ENCODE measurements at regions not wholly inside any gene's neighbourhood (a gene's known extent, or its start where the extent isn't known, plus 50 kb on each side); places are given as distances from the start of the nearest gene placed in this dataset.

DNA sequence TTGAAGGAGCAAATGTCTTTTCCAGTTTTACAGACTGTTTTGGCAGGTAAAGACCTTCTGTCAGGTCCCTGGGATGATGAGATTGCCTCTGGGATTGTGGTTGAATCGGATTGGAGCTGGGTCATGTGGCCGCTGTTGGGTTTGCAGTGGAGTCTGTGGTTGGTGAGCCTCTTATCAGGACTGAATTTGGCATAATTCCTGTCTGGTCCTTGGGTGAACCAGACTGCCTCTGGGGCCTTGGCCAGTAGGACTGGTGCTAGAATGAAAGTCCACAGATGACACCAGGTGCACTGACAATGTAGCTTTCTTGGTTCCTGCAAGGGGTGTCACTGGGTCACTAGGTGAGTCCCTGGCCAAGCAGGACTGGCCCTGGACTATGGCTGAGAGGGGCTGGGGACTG lies 155.3 kb downstream of the TPH2 start:
- no peak for TF ChIP-seq BHLHE40 (IDR thresholded peaks at IDR 0.05; ENCODE audit: borderline replicate concordance)
- TF ChIP-seq FOXM1 (IDR thresholded peaks at IDR 0.05; ENCODE audit: borderline replicate concordance) = no peak
- TF ChIP-seq SP1 (IDR thresholded peaks at IDR 0.05) = no peak
- TF ChIP-seq FOXK2 (IDR thresholded peaks at IDR 0.05) = no peak
- TF ChIP-seq TARDBP (IDR thresholded peaks at IDR 0.05) = no peak
- TF ChIP-seq ZNF384 (IDR thresholded peaks at IDR 0.05) = no peak
- no peak for TF ChIP-seq HDGF (IDR thresholded peaks at IDR 0.05; ENCODE audit: borderline replicate concordance)
- no peak for TF ChIP-seq L3MBTL2 (conservative IDR thresholded peaks at IDR 0.05)
- no peak for TF ChIP-seq FOXA1 (IDR thresholded peaks at IDR 0.05)
- CTCF ChIA-PET = no interaction called here
- no peak for DNase-seq (ENCODE audit: extremely low spot score)
- POLR2A ChIA-PET = no interaction called here

GRCh38 chr12:72094490-72094889 lies 155.8 kb downstream of the TPH2 start:
- POLR2A ChIA-PET = no interaction called here
- DNase-seq (ENCODE audit: extremely low spot score) = no peak
- CTCF ChIA-PET = no interaction called here
- no peak for TF ChIP-seq ELF4 (IDR thresholded peaks at IDR 0.05)
- no peak for TF ChIP-seq CTBP1 (IDR thresholded peaks at IDR 0.05; ENCODE audit: borderline replicate concordance)
- TF ChIP-seq TARDBP (IDR thresholded peaks at IDR 0.05) = no peak
- TF ChIP-seq FOXK2 (IDR thresholded peaks at IDR 0.05) = no peak

DNA sequence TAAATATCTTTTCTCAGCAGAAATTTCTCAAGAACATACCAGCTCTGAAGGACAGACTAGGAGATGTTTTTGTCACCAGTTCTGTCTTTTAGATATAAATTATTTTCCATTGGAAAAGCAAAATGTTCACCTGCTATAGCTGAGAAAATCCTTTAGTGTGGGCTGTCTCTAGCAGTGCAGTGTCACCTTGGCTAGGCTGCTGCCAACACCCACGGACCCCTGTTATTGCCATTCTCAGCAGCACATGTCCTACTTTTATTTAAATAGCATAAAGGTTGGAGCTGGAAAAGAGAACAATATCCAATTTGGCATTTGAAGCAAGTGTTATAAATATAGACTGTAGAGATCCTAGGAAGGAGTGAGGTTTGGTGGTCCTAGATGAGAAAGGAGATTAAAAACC lies 156.4 kb downstream of the TPH2 start:
- POLR2A ChIA-PET = no interaction called here
- TF ChIP-seq SUZ12 (IDR thresholded peaks at IDR 0.05) (no peak), ZNF384 (IDR thresholded peaks at IDR 0.05) (no peak), NFRKB (IDR thresholded peaks at IDR 0.05) (no peak), ELF4 (IDR thresholded peaks at IDR 0.05) (no peak), FOXK2 (IDR thresholded peaks at IDR 0.05) (no peak), BHLHE40 (IDR thresholded peaks at IDR 0.05; ENCODE audit: borderline replicate concordance) (no peak), HDGF (IDR thresholded peaks at IDR 0.05; ENCODE audit: borderline replicate concordance) (no peak), FOXA1 (IDR thresholded peaks at IDR 0.05) (no peak), SP1 (IDR thresholded peaks at IDR 0.05) (no peak), CTBP1 (IDR thresholded peaks at IDR 0.05; ENCODE audit: borderline replicate concordance) (no peak), LEF1 (IDR thresholded peaks at IDR 0.05; ENCODE audit: borderline replicate concordance) (no peak), ARNT (IDR thresholded peaks at IDR 0.05) (no peak), TARDBP (IDR thresholded peaks at IDR 0.05) (no peak), L3MBTL2 (conservative IDR thresholded peaks at IDR 0.05) (no peak), FOXM1 (IDR thresholded peaks at IDR 0.05; ENCODE audit: borderline replicate concordance) (no peak)
- TF ChIP-seq, protein P1, sequence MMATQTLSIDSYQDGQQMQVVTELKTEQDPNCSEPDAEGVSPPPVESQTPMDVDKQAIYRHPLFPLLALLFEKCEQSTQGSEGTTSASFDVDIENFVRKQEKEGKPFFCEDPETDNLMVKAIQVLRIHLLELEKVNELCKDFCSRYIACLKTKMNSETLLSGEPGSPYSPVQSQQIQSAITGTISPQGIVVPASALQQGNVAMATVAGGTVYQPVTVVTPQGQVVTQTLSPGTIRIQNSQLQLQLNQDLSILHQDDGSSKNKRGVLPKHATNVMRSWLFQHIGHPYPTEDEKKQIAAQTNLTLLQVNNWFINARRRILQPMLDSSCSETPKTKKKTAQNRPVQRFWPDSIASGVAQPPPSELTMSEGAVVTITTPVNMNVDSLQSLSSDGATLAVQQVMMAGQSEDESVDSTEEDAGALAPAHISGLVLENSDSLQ (IDR thresholded peaks at IDR 0.05) = no peak
- no peak for DNase-seq (ENCODE audit: extremely low spot score)
- CTCF ChIA-PET = no interaction called here

- TF ChIP-seq LEF1 (IDR thresholded peaks at IDR 0.05; ENCODE audit: borderline replicate concordance) = no peak
- no peak for TF ChIP-seq SUZ12 (IDR thresholded peaks at IDR 0.05)
- TF ChIP-seq BHLHE40 (IDR thresholded peaks at IDR 0.05; ENCODE audit: borderline replicate concordance) = no peak
- no peak for TF ChIP-seq SP1 (IDR thresholded peaks at IDR 0.05)
- no peak for TF ChIP-seq FOXM1 (IDR thresholded peaks at IDR 0.05; ENCODE audit: borderline replicate concordance)
- TF ChIP-seq NFRKB (IDR thresholded peaks at IDR 0.05) = no peak
- CTCF ChIA-PET = no interaction called here
- POLR2A ChIA-PET = no interaction called here
- no peak for DNase-seq (ENCODE audit: extremely low spot score)
Observed at GRCh38 chr12:72098622-72099021, 160.0 kb downstream of the TPH2 start.

DNA sequence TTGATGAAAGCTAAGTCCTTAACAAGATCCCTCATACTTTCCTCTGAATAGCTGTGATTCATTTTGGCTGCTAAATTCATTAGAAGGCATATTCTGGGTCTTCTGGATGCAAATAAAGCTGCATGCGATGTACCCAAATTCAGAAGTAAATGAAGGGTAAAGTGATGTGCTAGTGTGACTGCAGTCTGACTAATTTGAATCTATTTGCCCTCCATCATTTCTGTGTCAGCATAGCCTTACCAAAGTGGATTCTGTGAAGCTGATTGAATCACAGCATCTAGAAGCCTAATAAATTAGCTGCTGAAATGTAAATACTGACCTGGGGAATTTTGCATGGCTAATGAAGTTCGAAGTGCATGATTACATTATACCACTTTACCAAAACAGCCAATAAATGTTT lies 162.2 kb downstream of the TPH2 start:
- CTCF ChIA-PET = no interaction called here
- TF ChIP-seq FOXM1 (IDR thresholded peaks at IDR 0.05; ENCODE audit: borderline replicate concordance) (no peak), SP1 (IDR thresholded peaks at IDR 0.05) (no peak), LEF1 (IDR thresholded peaks at IDR 0.05; ENCODE audit: borderline replicate concordance) (no peak), BHLHE40 (IDR thresholded peaks at IDR 0.05; ENCODE audit: borderline replicate concordance) (no peak), ZNF384 (IDR thresholded peaks at IDR 0.05) (no peak), L3MBTL2 (conservative IDR thresholded peaks at IDR 0.05) (no peak), HDGF (IDR thresholded peaks at IDR 0.05; ENCODE audit: borderline replicate concordance) (no peak), FOXK2 (IDR thresholded peaks at IDR 0.05) (no peak), FOXA1 (IDR thresholded peaks at IDR 0.05) (no peak), NFRKB (IDR thresholded peaks at IDR 0.05) (no peak), CTBP1 (IDR thresholded peaks at IDR 0.05; ENCODE audit: borderline replicate concordance) (no peak), ELF4 (IDR thresholded peaks at IDR 0.05) (no peak), SUZ12 (IDR thresholded peaks at IDR 0.05) (no peak), ARNT (IDR thresholded peaks at IDR 0.05) (no peak), TARDBP (IDR thresholded peaks at IDR 0.05) (no peak)
- TF ChIP-seq, protein P1 (IDR thresholded peaks at IDR 0.05) = no peak
- no peak for DNase-seq (ENCODE audit: extremely low spot score)
- POLR2A ChIA-PET = no interaction called here

DNA sequence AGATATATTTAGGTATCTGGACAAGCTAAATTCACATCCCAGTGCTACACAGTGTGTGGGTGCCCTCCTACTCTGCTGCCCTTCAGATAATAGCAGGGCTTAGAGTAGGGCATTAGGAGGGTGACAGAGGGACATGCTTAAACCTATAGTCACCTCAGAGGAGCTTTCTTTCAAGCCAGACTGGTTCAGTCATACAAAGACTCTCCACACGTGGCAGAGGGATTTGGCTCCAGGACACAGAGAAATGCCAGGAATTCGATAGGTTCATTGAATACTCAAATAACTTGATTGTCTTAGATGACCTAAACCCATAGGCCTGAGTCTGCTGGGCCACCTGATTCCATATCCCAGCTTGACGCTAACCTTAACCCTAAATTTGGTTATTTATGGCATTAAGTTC lies 163.5 kb downstream of the TPH2 start:
- DNase-seq (ENCODE audit: extremely low spot score) = no peak
- CTCF ChIA-PET = no interaction called here
- POLR2A ChIA-PET = no interaction called here
- no peak for TF ChIP-seq HDGF (IDR thresholded peaks at IDR 0.05; ENCODE audit: borderline replicate concordance)

DNA sequence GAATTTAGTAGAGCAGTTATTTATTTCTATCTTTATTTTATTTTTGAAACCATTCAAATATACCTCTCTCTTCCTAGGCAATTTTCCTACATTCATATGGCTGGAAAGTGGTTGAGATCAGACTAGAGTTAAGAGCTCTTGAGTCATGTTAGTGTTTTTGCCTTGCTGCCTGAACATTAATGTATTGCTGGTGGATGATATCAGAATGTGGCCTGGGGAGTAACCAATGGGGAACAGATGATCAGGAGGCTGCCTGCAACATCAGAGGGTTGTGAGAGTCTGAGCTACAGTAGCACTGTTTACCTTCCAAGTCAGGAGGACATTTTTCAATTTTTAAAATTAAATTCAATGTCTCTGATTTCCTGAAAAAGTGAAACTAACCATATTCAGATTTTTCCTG lies 166.3 kb upstream of the TRHDE start:
- CTCF ChIA-PET = no interaction called here
- no peak for TF ChIP-seq LEF1 (IDR thresholded peaks at IDR 0.05; ENCODE audit: borderline replicate concordance)
- no peak for TF ChIP-seq ZNF384 (IDR thresholded peaks at IDR 0.05)
- no peak for TF ChIP-seq SUZ12 (IDR thresholded peaks at IDR 0.05)
- no peak for TF ChIP-seq SP1 (IDR thresholded peaks at IDR 0.05)
- no peak for TF ChIP-seq CTBP1 (IDR thresholded peaks at IDR 0.05; ENCODE audit: borderline replicate concordance)
- TF ChIP-seq L3MBTL2 (conservative IDR thresholded peaks at IDR 0.05) = no peak
- no peak for TF ChIP-seq FOXM1 (IDR thresholded peaks at IDR 0.05; ENCODE audit: borderline replicate concordance)
- TF ChIP-seq BHLHE40 (IDR thresholded peaks at IDR 0.05; ENCODE audit: borderline replicate concordance) = no peak
- no peak for TF ChIP-seq ARNT (IDR thresholded peaks at IDR 0.05)
- TF ChIP-seq HDGF (IDR thresholded peaks at IDR 0.05; ENCODE audit: borderline replicate concordance) = no peak
- TF ChIP-seq, protein P1 (IDR thresholded peaks at IDR 0.05) = no peak
- no peak for TF ChIP-seq NFRKB (IDR thresholded peaks at IDR 0.05)
- no peak for TF ChIP-seq FOXK2 (IDR thresholded peaks at IDR 0.05)
- TF ChIP-seq ELF4 (IDR thresholded peaks at IDR 0.05) = no peak
- no peak for TF ChIP-seq FOXA1 (IDR thresholded peaks at IDR 0.05)
- no peak for TF ChIP-seq TARDBP (IDR thresholded peaks at IDR 0.05)
- DNase-seq (ENCODE audit: extremely low spot score) = no peak
- POLR2A ChIA-PET = no interaction called here

Data from HEK293T (cell line).